T-helper 2 cell (primary cell): ENCODE measurements at regions not wholly inside any gene's neighbourhood (a gene's known extent, or its start where the extent isn't known, plus 50 kb on each side); places are given as distances from the start of the nearest gene placed in this dataset.
"Not testable (repeated sequence)": the region's sequence is repeated elsewhere in the genome, so short reads cannot be mapped to it uniquely, and the experiment has no call there.

ENCODE experiments used
- DNase-seq, 5 experiments: peaks; one replicate each; pipeline versions ENCODE4 v3.0.0 to v3.0.0-alpha.2; 2012 to 2022

DNA sequence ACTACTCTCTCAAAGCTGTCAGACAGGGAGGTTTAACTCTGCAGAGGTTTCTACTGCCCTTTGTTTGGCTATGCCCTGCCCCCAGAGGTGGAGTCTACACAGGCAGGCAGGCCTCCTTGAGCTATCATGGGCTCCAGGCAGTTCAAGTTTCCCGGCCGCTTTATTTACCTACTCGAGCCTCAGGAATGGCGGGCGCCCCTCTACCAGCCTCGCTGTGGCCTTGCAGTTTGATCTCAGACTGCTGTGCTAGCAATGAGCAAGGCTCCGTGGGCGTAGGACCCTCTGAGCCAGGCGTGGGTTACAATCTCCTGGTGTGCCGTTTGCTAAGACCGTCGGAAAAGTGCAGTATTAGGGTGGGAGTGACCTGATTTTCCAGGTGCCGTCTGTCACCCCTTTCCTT lies 124.3 kb downstream of the PTCHD1 start:
- DNase-seq, result not testable (repeated sequence)

DNA sequence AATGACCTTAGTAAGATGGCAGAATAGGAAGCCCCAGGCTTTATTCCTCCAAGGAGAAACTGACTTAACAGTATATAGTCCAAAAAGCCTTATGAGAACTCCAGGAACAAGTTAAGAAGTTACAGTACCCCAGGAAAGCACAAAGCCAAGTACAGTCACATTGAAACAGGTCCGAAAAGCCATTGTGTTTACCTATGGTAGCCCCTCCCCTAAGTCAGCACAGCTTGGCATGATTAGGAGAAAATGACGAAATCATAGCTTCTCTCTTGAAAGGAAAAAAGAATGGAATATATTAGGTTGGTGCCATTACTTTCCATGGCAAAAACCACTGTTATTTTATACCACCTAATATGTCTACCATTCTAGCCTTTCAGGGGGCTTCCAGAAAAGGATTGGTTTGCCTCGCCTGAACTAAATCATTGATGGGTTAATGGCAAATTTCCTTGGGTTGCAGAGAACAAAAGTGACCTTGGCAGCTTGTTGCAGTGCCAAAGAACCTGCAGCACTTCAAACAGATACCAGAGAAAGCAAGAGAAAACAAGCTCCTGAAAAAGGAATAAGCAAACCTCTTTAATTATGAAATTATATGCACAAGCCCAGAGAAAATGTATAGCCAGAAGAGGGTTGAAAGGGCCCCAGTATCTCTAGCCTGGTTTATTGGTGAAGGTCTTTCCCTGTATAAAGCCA lies 130.6 kb downstream of the PTCHD1 start:
- DNase-seq, result no peak

DNA sequence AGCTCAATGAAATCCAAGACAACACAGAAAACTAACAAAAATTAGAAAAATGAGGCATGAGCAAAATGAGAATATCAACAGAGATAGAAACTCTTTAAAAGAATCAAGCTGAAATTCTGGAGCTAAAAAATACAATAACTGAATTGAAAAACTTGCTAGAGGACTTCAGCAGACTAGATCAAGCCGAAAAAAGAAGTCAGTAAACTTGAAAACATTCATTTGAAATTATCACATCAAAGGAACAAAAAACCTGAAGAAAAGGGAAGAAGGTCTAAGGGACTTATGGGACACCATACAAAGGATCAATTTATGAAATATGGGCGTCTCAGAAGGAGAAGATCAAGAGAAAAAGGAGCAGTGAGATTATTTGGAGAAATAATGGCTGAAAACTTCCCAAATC lies 131.3 kb downstream of the PTCHD1 start:
- DNase-seq, result no peak

DNA sequence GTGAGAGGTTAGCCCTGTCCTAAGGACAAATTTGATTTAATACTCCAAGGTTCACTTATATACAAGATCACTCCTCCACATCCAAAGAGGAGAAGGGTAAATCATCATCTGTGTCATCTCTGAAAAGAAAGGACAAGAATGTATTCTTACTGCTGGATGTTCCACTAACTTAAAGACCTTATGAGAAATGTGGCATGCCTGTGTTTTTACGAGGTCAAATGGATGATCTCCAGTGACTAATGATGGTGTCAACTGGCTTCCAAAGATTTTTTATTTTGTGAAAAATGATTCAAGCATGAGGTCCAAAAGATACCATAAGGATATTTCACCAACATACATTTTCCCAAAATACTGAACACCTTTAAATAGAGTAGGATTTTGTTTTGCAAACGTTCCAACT lies 143.4 kb downstream of the PTCHD1 start:
- DNase-seq, result no peak

DNA sequence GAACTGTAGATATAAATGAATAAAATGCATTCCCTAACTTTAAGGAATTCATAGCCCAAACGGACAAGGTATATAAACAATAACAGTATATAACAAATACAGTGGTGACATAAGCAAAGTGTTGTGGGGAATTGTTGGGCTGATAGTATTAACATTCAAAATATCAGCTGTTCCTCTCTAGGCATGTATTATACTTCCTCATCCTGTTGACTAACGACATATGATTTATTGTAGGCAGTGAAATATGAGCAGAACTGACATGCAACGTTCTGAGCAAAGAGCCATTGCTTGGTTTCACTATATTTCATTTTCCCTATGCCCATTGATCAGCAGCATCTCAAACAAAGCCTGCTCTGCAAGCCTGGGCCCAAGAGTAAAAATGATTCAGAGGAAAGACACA lies 143.9 kb downstream of the PTCHD1 start:
- DNase-seq, result no peak

DNA sequence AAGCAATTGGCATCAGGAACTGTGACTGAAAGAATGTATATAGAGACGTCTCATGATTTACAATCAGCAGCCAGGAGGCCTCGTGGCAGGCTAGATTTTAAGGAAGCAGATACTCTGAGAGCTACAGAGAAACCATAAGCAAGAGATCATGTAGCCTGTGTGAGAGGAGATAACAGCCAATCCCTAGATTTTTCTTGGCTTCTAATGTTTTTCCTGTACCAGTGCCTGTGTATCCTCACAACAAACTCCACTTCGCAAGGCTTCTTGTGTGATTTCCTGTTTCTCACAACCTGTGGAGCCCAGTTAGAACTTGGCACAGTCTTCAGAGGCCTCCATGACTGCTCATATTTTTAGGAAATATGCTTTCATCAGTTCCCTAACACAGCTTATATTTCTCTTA lies 147.9 kb downstream of the PTCHD1 start:
- no peak for DNase-seq

DNA sequence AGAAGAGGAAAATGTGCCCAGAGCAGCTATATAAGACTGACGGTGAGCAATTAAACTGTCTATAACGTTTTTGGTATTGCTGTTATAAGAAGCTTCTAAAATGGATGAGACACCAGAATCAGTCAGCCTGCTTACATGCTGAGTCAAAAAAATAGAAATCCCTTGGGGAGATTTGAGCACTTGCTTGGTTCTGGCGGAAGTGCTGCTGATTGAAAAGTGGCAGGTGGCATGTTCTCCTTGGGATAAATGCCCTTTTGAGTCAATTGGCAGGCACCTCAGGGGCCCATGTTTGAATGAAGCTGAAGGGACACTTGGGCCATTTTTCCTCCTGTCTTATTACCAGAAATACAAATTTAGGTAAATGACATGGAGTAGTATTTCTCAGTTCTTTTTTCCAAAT lies 148.7 kb downstream of the PTCHD1 start:
- DNase-seq, result no peak

DNA sequence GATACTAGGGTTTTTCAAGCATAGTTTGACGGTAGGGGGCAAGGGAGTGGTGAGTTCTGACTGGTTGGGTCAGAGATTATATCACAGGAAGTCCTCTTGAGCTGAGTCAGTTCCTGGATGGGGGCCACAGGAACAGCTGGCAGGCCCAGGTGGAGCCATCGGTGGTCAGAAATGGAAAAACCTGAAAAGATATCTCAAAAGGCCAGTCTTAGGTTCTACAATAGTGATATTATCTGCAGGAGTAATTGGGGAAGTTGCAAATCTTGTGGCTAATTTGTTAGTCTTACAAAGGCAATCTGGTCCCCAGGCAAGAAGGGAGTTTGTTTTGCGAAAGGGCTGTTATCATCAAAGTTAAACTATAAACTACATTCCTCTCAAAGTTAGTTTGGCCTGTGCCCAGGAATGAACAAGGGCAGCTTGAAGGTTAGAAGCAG lies 159.3 kb downstream of the PTCHD1 start:
- peak in 1 of 5 experiments; percentile 45 for DNase-seq

DNA sequence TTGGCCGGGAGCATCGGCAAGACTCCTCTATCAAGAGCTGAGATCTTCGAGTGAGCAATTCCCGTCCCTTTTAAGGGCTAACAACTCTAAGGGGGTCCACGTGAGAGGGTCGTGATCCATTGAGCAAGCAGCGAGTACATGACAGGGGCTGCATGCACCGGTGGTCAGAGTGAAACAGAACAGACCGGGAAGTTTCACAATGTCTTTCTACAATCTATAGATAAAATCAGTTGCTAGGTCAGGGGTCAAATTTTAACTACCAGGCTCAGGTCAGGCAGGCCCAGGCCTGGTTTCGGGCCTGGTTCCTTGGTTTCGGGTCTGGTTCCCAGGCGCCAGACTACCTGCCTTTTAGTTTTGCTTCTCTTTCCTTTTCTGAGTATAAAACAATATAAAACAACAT lies 160.1 kb downstream of the PTCHD1 start:
- no peak for DNase-seq

DNA sequence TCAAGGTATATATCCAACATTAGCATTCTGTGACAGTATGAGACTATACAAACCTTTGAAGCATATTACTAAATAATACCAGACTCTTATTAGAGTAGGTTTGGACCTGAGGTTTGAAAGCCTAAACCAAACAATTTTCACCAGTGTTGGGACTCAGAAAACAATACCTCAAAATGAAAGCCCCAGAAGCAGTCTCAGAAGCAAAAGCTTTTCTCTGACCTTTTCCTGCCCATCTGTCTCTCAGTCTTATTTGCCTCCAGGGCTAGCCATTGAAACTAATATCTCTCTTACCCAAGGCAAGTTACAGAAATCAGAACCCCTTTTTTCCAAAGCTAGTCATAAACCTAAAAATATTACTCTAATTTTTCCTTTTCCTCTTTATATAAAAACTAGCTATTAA lies 163.3 kb downstream of the PTCHD1 start:
- DNase-seq, result no peak

DNA sequence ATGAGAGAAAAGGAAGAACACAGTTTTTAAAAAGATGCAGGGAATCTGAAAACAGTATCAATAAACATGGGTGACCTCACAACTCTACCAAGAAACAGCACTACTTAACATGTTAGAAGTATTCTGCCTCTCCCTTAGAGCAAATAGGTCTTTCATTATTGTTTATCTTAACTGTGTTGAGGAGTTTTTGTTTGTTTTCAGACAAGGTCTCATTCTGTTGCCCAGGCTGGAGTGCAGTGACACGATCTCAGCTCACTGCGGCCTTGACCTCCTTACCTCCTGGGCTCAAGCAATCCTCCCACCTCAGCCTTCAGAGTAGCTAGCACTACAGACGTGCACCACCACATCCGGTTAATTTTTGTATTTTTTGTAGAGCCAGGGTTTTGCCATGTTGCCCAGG lies 165.3 kb upstream of the PRDX4 start:
- no peak for DNase-seq

DNA sequence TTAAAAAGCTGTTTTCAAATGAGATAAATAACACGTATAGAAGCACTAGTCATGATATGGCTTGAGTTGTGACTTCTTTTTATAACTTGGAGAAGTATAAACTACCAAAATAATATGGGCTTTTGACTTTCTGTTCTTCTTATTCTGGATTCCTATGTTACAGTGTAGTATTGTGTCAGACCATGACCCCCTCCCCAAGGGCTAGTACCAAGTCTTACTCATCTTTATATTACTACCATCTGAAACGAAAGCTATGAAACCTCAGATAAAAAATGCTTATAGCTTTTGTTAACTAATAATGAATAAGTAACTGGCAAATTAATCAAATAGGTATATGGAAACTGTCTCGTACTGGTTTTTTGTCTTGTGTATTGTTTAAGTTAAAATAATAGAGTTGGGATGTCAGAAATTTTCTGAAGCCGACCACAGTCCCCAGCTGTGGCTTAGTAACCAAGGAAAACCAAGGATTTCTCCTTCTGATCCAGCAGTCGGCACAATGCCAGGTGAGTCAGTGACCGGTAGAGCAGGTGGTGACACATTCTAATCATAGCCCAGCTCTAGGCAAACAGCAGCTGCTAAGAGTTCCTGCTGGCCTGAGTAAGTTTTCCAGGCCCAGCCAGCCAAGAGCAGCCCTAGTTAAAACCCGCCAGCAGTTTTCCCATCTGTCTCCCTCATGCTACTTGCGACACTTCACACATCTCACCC lies 163.3 kb upstream of the PRDX4 start:
- DNase-seq, result no peak

DNA sequence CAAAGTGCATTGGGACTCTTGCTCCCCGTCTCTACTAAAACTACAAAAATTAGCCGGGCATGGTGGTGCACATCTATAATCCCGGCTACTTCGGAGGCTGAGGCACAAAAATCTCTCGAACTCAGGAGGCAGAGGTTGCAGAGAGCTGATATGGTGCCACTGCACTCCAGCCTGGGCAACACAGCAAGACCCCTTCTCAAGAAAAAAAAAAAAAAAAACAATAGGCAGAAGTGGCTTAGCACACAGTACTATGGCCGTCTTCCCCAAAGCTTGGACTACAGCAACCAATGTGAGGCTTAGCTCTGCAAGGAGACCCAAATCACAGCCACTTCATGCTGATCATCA lies 162.8 kb upstream of the PRDX4 start:
- DNase-seq, result no peak

DNA sequence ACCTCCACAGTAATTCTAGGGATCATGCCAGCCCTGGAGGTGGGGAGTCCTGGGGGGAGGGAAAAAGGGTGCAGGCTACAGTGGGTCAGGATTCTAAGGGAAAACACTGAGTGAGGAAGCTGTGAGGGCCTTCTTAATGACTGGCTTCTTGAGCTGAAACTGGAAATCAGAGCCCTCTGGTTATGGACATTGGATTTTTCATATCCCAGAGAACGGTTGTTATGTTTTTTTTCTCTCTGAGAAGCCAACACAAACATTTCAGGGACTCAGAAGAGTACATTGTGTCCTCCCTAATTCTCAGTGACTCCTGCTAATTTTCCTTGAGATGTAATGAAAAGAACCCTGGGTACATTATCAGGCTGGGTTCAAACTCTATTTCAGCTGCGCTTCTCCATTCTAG lies 162.4 kb upstream of the PRDX4 start:
- DNase-seq, result no peak

DNA sequence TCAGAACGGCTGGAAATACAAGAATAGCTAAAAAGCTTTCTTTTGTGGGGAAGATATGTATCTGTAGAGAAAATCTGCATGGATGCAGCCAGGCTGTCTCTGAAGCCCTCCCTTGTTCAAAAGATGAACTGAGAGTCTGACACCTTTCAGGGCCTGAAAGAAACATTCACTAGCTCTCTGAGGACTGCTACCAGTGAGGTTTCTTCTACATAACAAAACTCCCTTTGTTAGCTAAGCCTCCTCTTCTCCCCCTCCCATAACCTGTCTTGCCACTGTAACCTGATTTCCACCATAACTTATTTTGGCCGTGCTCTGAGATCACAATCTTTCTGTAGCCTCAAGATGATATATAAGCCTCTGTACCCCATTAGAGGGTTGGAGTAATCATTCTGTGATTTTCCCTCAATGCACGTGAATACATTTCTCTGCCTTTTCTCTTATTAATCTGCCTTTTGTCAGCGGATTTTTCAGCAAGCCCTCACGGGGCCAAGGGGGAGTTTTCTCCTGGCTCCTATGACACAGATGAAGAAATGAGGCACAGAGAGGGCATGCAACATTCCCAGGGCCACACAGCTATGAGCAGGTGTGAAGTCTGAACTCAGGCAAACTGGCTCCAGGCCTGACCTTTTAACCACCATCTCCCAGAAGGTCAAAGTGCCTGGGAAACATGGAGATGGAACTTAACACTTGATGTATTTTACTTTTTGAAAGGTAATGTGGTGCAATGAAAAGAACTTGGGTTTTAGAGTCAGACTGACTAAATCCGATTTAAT lies 161.6 kb upstream of the PRDX4 start:
- no peak for DNase-seq

DNA sequence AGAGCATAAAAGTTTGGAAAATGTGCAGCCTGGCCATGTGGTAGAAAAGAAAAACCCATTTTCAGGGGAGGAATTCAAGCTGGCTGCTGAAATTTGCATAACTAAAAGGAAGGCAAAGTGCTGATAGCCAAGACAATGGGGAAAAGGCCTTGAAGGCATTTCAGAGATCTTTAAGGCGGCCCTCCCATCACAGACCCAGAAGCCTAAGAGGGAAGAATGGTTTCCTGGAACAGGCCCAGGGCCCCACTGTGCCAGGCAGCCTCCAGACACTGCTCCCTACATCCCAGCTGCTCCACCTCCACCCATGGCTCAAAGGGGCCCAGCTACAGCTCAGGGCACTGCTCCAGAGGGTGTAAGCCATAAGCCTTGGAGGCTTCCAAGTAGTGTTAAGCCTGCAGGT lies 158.0 kb upstream of the PRDX4 start:
- DNase-seq, result no peak

DNA sequence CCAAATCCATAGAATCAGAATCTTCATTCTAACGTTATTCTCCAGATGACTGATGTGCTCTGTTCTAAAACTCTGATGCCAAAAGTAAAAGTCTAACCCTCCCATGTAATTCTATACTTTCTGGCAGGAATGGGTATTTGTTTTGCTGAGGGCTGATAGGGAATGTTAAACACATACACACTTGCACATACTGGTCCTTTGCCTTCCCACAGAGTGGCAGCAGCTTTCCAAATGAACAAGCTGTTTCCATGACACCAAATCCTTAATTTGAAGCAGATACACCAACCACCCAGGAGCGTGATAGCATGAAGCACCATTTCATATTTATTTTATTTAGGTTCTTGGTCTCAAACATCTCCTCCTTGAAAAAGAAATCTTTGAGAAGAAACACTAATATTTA lies 155.5 kb upstream of the PRDX4 start:
- DNase-seq, result no peak

DNA sequence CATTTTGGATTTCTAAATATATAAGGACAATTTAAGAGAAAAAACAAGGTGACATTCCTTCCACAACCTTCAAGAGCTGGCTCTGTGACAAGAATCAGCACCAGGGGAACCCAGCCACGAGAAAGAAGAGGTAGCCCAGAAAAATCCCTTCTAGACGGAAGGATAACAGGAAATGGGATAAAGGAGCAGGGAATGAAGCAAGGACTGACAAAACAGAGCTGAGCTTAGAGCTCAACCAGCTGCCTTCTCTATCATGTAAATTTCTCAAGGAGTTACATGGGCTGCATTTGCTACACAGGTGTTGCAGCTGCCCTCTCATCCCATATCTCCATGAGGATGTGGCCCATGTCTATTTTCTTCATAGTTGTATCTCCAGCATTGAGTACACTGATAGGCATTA lies 154.2 kb upstream of the PRDX4 start:
- DNase-seq, result no peak

DNA sequence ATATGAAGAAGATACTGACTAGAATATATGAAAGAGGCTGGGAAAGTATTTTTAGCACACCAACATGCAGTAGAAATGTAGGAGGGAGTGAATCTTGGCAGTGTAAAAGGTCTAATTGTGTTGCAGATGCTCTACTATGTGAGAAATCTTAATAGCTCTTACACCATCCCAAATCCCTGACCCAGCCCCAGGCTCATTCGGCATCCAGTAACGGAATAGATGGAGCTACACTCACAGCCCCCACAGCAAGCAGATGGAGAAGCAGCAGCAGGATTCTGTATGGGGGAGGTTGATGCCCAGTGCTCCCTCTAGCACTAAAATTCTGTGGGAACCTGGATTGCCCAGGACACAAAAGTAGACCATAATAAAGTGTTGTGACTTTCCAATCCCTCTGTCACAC lies 153.2 kb upstream of the PRDX4 start:
- DNase-seq, result no peak

DNA sequence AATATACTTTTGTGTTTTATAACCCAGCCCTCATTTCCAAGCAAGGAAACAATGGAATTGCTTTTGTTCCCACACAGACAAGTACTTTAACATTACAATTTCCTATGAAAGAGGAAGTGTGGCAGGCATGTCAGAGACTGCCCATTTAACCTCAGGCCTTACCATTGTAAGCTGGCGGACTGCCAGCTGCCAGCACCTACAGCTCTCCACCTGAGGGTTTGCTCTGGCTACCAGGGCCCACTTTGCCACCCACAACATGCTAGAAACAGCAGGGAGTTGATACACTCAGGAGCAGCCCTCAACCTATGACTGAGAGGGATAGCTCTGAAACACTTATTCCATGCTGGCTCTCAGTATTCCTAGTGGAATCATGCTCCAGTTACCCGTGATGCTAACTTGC lies 152.3 kb upstream of the PRDX4 start:
- no peak for DNase-seq

DNA sequence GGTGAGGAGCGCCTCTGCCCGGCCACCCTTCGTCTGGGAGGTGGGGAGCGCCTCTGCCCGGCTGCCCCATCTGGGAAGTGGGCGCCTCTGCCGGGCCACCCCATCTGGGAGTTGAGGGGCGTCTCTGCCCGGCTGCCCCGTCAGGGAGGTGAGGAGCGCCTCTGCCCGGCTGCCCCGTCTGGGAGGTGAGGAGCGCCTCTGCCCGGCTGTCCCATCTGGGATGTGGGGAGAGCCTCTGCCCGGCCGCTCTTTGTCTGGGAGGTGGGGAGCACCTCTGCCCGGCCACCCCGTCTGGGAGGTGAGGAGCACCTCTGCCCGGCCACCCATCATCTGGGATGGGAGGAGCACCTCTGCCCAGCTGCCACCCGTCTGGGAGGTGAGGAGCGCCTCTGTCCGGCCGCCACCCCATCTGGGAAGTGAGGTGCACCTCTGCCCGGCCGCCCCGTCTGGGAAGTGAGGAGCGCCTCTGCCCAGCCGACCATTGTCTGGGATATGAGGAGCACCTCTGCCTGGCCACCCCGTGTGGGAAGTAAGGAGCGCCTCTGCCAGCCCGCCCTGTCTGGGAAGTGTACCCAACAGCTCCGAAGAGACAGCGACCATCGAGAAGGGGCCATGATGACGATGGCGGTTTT lies 144.2 kb upstream of the PRDX4 start:
- not testable (repeated sequence) for DNase-seq

DNA sequence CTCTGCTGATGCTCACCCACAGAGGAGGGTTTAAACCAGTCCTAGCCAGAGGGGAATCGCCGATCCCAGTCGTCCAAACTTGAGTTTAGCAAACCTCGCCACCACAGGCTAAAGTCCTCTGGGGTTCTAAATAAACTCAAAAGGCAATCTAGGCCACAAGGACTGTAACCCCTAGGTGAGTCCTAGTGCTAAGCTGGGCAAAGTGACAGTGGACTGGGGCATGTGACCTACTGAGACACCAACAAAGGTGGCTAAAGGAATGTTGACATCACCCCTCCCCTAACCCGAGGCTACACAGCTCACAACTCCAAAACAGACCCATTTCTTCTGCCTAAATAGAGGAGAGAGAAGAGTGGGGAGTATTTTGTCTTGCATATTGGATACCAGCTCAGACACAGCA lies 142.8 kb upstream of the PRDX4 start:
- no peak for DNase-seq

DNA sequence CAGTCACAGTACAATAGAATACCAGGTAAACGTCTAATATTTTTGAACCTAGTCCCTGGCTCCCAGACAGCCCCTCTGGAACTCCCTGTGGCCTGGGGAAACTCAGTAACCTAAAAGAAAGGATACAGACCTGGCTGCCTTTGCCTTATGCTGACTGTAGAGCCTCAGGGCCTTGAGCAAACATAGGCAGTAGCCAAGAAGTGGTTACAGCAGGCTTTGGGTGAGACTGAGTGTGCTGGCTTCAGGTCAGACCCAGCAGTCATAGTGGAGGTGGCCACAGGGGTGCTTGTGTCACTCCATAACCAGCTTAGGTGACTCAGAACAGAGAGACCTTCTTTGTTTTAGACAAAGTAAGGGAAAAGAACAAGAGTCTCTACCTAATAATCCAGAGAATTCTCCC lies 141.8 kb upstream of the PRDX4 start:
- DNase-seq, result no peak

DNA sequence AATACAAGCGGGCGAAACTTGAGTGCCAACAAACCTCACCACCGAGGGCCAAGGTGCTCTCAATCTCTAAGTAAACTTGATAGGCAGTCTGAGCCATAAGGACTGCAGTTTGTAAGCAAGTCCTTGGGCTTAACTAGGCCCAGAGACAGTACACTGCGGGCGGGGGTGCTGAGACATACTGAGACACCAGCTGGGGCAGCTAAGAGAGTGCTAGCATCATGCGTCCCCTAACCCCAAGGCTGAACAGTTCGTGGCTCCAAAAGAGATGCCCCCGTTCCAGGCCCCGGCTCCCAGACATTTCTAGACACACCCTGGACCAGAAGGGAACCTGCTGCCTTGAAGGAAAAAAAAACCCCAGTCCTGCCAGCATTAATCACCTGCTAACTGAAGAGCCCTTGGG lies 126.8 kb upstream of the PRDX4 start:
- DNase-seq, result no peak
